ENCODE measurements at regions not wholly inside any gene's neighbourhood (a gene's known extent, or its start where the extent isn't known, plus 50 kb on each side); places are given as distances from the start of the nearest gene placed in this dataset.
A peak's percentile ranks its signal among the peaks of the same experiment; 100 is the strongest.
"Not testable (repeated sequence)": the region's sequence is repeated elsewhere in the genome, so short reads cannot be mapped to it uniquely, and the experiment has no call there.

DNA sequence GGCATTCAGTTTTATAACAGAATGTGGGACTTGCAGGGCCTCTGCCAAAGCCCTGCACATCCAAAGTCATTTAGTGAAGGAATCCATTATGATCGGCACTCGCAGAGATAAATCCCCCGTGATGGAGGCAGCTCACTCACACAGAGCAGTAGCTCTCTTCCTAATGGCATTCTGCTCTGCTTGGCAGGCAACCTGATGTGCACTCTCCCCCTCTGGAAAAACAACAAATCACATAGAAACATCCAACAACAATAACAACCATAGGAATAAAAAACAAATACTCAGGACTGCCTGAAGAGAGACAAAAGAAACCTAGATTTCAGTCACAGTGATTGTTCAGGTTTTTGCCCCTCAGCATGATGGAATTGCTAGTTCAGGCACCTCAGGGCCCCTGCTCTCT is 59.7 kb downstream of the NAA11 start:
- no peak for DNase-seq (ENCODE audit: low spot score)

DNA sequence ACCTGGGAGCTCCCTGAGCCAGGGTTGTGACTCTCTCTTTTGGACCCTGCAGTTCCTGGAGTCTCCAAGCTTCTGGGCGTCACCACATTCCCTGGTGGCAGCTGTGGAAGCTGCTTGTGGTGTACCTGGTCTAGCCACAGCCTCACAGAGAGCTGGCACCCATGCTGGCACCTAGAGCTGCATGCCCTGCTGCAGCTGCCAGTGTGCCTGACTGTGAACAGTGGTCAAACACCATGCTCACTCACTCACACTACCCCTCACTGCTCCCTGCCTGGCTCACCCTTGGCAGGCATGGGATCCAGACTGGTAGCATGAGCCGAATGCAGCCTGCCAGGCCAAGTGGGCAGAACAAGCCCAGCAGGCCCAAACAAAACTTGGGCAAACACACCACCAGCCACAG is 66.6 kb downstream of the NAA11 start:
- DNase-seq (ENCODE audit: low spot score), result no peak

DNA sequence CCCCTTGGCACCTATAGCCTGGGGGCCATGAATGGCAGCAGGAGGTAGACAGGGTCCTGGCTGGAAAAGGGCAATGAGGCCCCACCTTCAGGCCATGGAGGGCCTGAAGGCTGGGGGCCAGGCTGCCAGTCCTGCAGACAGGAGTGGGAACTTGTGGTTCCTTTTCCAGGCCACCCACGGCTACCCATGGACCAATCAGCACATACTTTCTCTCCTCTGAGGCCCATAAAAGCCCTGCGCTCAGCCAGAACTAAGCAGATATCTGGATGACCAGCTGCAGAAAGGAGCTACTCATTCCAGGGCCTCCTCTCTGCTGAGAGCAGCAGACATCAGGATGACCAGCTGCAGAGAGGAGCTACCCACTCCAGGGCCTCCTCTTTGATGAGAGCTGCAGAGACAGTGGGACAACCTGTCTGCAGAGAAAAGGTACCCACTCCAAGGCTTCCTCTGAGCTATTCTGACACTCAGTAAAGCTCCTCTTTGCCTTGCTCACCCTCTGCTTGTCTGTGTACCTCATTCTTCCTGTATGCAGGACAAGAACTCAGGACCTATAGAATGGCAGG is 67.2 kb downstream of the NAA11 start:
- DNase-seq (ENCODE audit: low spot score), result no peak

DNA sequence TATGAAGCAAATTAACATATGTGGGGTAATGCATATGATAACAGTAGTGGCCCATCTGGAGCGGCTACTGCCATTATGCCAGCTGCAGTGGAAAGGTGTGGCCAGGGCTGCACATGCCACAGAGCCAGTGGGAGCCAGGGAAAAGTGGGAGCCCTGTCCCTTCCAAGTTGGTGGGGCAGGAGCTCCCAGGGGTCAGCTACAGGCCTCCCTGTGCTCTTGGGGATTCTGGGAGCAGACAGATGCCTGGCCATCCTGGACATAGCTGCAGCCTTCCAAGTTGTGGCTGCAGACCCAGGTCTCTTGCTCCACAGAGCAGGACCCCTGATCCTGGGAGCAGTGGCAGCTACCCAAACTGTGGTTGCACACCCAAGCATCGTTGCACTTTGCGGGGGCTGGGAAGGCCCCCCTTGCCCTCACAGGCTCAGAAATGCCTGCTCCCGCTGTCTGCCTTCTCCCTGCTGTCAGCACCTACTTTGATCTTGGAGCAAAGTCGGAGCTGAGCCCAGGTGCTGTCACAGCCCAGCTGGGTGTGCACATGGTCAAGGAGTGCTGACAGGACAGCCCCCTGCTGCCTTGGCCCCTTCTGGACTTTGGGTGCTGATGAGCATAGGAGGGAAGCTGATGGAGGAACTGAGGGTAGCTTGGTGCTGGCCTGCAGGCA is 67.8 kb downstream of the NAA11 start:
- DNase-seq (ENCODE audit: low spot score), result no peak

DNA sequence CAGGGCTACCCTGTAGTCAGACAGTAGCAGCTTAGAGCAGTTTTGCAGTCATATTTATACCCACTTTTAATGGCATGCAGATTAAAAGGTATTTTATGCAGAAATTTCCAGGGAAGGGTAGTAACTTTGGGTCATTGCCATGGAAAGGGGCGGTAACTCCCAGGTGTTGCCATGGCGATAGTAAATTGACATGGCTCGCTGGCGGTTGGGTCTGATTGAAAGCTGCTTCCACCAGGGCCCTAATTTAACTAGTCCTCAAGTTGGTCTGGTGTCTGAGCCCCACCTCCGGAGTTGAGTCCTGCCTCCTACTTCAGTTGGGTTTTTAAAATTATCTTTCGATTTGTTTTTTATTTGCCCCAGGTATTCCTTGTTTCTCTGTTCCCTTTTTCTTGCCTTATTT is 70.1 kb downstream of the NAA11 start:
- peak; percentile 49 for DNase-seq (ENCODE audit: low spot score)

DNA sequence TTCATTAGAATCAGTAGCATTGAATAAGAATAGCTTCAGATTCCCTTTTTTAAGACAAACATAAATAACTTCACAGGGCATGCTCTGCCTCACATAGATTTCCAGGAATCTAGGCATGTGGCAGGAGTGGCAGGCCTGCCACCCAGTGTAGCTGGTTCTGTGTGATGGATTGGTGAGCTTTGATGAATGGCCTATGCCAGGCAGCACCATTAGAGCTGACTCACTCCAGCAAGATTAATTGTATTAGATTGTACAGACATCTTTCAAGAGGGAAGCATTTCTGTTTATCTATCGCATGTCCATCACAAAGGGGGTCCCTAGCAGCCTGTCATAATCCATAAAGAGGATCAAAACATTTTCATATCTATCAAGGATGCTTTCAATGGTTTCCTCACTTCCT is 71.9 kb downstream of the NAA11 start:
- DNase-seq (ENCODE audit: low spot score), result no peak

DNA sequence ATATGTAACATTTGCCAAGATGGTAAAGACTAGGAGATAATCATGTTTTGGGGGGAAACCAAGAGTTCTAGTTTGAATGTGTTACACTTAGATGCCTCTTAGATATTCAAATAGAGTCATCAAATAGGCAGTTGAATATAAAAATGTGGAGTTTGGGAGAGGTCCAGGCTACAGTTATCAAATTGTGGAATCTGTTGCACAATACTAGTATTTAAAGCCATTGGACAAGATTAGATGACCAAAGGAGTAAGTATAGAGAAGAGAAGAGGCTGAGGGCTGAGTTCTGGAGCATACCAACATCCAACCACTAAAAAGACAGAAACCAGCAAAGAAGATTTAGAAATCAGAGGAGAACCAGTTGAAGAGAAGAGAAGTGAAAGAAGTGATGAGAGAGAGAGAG is 72.7 kb downstream of the NAA11 start:
- DNase-seq (ENCODE audit: low spot score), result no peak

DNA sequence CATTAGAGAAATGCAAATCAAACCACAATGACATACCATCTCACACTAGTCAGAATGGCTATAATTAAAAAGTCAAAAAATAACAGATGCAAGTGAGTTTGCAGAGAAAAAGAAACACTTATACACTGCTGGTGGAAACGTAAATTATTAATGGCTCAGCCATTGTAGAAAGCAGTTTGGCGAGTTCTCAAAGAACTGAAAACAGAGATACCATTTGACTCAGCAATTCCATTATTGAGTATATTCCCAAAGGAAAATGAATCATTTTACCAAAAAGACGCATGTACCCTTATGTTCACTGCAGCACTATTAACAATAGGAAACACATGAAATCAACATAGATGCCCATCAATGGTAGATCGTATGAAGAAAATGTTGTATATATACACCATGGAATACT is 75.0 kb downstream of the NAA11 start:
- no peak for DNase-seq (ENCODE audit: low spot score)

DNA sequence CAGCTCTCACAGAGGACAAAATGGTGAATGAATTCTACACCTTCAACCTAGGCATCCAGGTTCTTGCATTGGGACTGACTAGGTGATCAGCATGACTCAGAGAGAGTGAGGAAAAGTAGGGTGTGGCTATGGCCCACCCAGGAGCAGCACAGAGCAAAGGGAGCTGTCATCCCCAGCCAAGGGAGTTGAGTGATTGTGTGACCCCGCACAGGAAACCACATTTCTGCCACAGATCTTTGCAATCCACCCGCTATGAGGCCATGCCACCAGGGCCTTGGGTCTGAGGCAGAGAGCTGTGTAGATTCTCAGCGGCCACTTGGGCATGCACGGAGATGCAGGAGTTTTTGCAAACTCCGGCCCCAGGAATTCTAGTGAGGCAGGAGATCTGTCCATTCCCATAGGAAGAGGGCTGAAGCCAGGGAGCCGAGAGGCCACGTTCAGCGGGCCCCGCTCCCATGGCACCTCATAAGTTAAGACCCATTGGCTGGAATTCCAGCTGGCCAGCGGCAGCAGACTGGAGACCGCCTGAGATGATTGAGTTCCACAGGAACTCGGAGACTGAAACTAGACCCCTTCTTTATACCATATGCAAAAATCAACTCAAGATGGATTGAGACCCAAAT is 75.9 kb downstream of the NAA11 start:
- DNase-seq (ENCODE audit: low spot score), result no peak

DNA sequence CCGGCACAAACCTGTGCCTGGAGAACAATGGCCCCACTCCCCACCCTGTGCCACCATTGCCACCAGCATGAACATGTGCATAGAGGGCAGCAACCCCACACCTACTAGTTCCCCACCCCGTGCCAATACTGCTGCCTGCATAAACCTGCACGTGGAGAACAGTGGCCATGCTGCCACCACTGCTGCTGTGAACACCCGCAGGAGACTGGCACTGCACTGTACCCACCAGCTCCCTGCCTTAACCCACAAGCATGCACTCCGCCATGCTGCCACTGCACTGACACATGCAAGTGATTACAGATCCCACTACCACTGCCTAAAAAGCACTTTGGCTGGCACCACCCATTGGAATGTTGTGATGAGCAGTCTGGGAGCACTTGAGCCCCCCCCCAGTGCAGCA is 77.3 kb downstream of the NAA11 start:
- no peak for DNase-seq (ENCODE audit: low spot score)

DNA sequence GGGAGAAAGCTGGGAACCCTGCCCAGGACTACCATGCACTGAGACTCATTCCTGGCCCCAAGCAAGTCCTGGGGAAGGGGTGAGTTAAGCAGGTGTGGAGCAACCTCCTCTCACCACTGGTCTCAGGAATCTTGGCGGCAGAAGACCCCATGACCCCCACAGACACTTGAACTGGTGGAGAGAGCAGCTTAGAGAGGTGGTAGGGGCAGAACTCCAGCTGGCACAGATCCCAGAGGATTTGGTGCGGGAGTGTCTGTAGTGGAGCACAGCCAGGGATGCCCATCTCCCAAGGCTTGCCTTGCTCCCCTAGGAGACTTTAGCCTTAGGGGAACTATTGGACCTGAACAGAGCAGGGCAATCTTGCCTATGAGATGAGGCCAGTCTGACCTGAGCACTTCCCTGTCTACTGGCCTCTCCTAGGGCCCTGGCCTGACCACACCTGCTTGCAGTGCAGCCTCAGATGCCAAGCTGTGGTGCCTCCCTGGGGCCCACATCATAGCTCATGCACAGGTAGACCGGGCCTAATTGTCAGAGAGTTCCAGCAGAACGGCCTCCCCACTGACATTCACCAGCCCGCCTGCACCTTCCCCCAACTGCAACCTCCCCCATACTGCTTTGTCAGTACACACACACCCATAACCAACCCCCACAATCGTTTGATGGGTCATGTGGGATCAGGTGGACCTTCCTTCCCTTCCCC is 78.0 kb downstream of the NAA11 start:
- no peak for DNase-seq (ENCODE audit: low spot score)

DNA sequence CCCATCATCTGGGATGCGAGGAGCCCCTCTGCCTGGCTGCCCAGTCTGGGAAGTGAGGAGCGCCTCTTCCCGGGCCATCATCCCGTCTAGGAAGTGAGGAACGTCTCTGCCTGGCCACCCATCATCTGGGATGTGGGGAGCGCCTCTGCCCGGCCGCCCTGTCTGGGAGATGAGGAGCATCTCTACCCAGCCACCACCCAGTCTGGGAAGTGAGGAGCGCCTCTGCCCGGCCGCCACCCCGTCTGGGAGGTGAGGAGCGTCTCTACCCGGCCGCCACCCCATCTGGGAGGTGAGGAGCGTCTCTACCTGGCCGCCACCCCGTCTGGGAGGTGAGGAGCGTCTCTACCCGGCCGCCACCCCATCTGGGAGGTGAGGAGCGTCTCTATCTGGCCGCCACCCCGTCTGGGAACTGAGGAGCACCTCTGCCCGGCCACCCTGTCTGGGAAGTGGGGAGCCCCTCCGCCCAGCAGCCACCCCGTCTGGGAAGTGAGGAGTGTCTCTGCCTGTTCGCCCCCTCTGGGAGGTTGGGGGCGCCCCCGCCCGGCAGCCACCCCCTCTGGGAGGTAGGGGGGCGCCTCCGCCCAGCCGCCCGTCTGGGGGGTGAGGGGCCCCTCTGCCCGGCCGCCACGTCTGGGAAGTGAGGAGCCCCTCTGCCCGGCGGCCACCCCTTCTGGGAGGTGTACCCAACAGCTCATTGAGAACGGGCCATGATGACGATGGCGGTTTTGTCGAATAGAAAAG is 80.5 kb downstream of the NAA11 start:
- not testable (repeated sequence) for DNase-seq (ENCODE audit: low spot score)

DNA sequence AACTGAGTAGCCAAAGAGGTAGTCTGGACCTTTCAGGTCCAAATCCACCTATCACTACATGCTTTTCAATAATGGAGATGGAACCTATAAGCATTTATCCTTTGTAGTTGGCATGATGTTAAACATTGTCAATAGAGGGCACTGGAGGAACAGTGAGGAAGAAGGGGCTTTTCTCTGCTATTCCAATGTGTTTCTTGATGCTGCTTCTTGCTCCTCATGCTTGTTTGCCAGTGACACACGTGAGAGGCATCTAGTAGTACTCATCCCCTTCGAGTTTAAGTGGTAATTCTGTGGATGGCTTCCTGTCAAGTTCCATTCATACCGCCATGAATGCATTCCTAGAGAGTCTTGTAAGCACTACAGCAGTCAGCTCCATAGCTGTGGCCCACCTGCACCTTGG is 84.0 kb downstream of the NAA11 start:
- DNase-seq (ENCODE audit: low spot score), result peak; percentile 15

DNA sequence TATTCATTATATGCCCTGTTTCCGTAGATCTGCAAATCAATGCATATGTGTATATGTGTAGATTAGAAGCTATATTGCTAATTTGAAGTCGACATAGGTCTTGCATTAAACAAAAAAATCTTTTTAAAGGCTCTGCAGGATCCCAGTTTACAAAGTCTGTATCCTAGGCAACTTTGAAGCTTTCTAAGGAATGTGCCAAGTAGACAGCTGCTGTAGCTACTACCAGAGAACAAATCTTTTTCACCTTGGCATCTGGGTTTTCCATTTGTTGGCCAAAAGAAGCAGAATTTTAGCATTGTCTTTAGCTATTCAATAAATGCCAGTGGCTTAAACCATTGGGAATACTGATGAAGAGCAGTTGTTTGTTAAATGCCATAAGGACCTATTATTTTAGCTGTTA is 88.0 kb downstream of the NAA11 start:
- no peak for DNase-seq (ENCODE audit: low spot score)

DNA sequence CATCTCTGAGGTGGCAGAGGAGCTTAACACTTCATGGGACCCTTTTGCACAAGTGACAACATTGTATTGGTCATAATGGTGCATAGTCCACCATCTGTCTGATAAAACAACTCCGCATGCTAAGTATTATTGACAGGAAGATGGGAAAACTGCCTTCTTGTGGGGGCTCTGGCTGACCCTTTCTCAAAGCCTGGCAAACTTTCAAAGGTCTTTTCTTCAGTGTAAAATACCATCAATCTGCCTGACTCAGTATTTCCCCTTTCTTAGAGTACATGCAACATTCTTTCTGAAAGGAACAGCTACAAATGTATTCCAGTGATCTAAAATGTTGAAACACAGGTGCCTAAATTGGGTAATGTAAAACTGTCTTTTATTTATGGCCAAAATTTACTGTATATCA is 89.1 kb downstream of the NAA11 start:
- DNase-seq (ENCODE audit: low spot score), result no peak

DNA sequence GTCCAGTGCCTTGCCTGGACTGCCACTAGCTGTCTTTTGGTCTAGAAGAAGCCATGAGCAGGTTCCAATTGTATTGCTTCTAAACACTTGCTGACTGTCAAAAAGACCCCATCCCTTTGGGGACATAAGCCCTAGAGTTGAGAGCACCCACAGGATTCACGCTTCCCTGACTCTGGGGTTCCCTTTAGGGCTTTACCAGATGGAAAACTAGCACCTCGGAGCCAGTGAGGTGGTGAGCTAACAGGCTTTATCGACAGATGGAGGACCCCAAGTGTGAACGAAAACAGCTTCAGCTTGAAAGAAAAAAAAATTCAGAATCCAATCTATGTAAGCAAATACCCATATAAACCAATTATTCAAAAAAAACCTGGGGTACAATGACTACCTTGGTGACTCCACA is 90.8 kb downstream of the NAA11 start:
- DNase-seq (ENCODE audit: low spot score), result no peak

DNA sequence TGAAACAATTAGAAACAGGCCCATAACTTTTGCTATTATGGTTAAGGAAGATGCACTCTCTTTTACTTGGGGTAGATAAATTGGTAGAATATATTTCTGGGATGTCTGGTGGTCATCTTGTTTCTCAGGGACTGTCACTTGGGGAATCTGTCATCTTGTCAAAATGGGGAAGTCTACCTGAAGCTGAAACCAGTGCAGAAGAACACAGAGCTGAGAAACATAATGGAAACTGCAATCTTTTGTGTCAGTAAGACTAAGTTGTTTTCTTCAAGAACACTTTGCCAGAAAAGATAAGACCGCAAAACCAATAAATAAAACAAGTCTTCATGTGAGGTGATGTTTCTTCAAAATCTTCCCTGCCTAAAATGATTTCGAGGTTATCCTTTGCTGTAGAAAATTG is 92.0 kb downstream of the NAA11 start:
- DNase-seq (ENCODE audit: low spot score), result no peak

DNA sequence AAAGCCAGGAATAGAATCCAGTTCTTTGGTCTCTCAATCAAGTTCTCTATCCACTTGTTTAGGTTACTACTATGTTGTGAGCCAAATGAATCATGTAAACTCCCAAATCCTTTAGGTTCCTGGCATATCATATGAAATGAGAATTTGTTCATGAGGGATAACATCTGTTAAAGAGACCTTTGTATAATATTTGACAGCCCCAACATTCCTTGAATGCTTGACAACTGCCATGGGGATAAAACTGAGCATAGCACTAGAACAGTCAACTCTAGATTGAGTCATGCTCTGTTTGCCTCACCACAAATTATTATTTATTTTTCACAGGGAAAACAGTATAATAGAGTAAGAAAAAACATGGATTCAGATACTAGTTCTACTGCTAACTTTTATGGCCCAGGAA is 93.3 kb downstream of the NAA11 start:
- no peak for DNase-seq (ENCODE audit: low spot score)

DNA sequence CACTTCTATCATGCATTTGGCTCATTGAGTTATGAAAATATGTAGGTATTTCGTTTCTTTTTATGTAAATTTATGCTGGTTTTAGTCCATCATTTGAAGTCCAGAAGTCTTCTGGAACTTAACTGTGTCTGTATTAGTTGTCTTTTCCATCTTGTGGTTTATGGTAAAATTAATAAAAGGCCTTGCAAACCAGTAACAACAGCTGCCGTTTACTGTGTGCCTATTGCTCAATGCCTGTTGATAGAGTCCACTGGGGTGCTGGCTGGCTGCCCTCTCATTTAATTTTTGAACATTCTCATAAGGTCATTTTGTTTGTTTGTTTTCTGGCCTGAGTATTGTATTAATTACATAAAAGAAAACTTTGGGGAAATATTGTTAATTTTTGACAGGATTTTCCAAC is 98.0 kb downstream of the NAA11 start:
- DNase-seq (ENCODE audit: low spot score), result no peak

DNA sequence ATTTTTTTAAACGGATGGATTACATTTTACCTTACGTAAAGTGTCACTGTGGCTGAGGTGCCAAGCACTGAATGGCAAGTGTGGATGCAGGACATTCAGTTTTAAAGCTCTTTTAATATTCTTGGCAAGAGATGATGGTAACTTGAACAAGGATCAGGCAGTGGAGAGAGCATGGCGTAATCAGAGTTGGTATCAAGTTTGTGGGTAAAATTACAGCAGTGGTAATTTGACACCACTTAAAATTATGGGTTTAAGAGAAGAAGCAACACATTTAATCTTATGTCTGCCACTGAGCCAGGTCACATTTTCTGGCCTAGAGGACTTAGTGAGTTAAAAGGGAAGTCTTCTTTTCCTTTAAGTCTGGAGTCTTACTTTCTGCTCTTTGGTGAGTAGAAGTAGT is 100.5 kb downstream of the NAA11 start:
- DNase-seq (ENCODE audit: low spot score), result no peak

DNA sequence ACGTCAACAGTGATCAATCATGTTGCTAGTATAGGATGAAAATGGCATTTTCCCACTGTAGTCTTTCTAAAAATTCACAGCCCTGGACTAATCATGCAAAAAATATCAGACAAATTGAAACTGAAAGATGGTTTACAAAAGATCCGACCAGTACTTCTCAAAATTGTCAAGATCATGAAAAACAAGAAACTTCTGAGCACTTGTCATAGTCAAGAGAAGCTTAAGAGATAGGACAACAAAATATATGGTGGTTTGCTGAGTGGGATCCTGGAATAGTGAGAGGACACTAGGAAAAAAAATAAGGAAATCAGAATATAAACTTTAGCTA is 101.1 kb downstream of the NAA11 start:
- DNase-seq (ENCODE audit: low spot score), result no peak

DNA sequence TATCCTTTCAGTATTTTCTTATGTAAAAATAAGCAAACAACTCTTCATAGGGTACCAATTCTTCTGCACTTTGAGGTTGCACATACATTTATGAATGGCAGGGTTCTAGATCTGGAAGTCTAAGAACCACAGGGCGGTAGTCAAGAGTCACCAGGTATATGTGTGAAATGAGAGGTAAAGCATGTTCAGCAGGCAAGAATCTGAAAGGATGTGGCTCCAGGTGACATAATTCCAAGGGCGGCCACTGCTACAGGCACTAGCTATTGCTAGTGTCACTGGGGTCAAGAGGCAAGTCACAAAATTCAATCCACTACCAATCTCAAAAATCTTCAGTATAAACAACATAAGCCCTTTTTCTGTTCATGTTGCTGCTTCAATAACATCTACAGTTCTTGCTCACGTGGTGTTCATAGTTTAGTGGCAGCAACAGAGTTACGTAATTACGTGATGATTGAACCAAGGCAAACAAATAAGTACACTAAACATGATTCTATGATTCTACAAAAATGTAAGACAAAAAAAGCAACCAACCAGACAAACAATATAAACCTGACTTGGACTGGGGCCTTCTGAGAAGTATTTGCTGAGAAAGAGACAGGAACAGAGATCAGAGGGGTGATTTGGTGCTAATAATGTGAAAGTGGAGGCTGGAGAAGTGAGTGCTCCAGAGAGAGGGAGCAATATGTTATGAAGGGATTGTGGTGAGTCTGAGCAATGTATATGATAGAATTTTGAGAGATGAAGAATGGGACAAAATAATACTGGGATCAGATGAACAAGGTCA is 101.7 kb downstream of the NAA11 start:
- DNase-seq (ENCODE audit: low spot score), result no peak
